Stimulated activated CD4-positive, alpha-beta T cell treated with anti-CD3 and anti-CD28 coated beads, Interleukin-1b, Interleukin-23, amount 100 ng/mL, for 4 hours (primary cell): ENCODE measurements at regions not wholly inside any gene's neighbourhood (a gene's known extent, or its start where the extent isn't known, plus 50 kb on each side); places are given as distances from the start of the nearest gene placed in this dataset.

ENCODE experiments used
- DNase-seq, 2 donors: peaks; one replicate each; pipeline ENCODE4 v3.0.0-alpha.2; 2020; ENCODE audit warnings: low read depth in 2 of 2

GRCh38 chr1:229760478-229760996, 134.5 kb downstream of the URB2 start:
- no peak for DNase-seq

- no peak for DNase-seq
Measured at GRCh38 chr1:229762891-229763290, 136.8 kb downstream of the URB2 start.

- DNase-seq: no peak
Measured at GRCh38 chr1:229768232-229768631, 142.2 kb downstream of the URB2 start.

GRCh38 chr1:229769006-229769405, 143.0 kb downstream of the URB2 start:
- no peak for DNase-seq

GRCh38 chr1:229769809-229770208, 143.8 kb downstream of the URB2 start:
- DNase-seq: no peak

- no peak for DNase-seq
Measured at GRCh38 chr1:229778794-229779193, 152.7 kb downstream of the URB2 start.

GRCh38 chr1:229781453-229781852, 155.4 kb downstream of the URB2 start:
- no peak for DNase-seq

GRCh38 chr1:229782469-229782868, 156.4 kb downstream of the URB2 start:
- no peak for DNase-seq

- no peak for DNase-seq
Measured at GRCh38 chr1:229784834-229785233, 158.8 kb downstream of the URB2 start.

- no peak for DNase-seq
Measured at GRCh38 chr1:229786974-229787610, 161.0 kb downstream of the URB2 start.

- DNase-seq: no peak
Measured at GRCh38 chr1:229788004-229788403, 162.0 kb downstream of the URB2 start.

- DNase-seq: no peak
Measured at GRCh38 chr1:229792012-229792975, 166.2 kb downstream of the URB2 start.

GRCh38 chr1:229793488-229793887, 167.4 kb downstream of the URB2 start:
- no peak for DNase-seq

GRCh38 chr1:229798558-229798957, 172.5 kb downstream of the URB2 start:
- no peak for DNase-seq

GRCh38 chr1:229803626-229804217, 177.7 kb downstream of the URB2 start:
- no peak for DNase-seq

GRCh38 chr1:229808272-229808671, 182.2 kb downstream of the URB2 start:
- DNase-seq: no peak

- no peak for DNase-seq
Measured at GRCh38 chr1:229810140-229810539, 184.1 kb downstream of the URB2 start.

GRCh38 chr1:229810961-229811360, 184.9 kb downstream of the URB2 start:
- no peak for DNase-seq

- DNase-seq: no peak
Measured at GRCh38 chr1:229812148-229812547, 186.1 kb downstream of the URB2 start.

GRCh38 chr1:229812693-229813092, 186.6 kb downstream of the URB2 start:
- no peak for DNase-seq

GRCh38 chr1:229815076-229815475, 189.0 kb downstream of the URB2 start:
- DNase-seq: no peak

- DNase-seq: no peak
Measured at GRCh38 chr1:229815961-229816360, 189.9 kb downstream of the URB2 start.
